ENCODE measurements at regions not wholly inside any gene's neighbourhood (a gene's known extent, or its start where the extent isn't known, plus 50 kb on each side); places are given as distances from the start of the nearest gene placed in this dataset.

DNA sequence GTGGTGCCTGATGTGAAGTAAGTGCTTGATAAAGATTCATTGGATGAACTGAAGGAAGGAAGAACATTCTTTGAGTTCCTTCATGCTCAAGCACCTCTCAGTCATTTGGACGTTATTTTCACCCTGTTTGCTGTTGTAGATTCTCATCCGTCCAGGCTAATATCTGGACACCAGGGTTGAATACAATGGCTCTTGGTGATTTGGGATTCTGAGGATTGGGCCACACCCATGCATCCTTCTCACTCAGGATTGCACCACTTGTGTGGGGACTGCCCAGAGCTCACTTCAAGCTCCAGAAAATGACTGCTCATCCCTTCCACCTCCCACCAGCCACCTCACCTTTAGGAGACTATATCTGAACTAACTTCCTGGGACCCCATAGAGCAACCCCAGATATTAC is 117.1 kb upstream of the IPO9 start:
- no peak for DNase-seq

GRCh38 chr1:201712387-201713085 is 116.4 kb upstream of the IPO9 start:
- no peak for DNase-seq

GRCh38 chr1:201713086-201713810 is 115.7 kb upstream of the IPO9 start:
- no peak for DNase-seq

DNA sequence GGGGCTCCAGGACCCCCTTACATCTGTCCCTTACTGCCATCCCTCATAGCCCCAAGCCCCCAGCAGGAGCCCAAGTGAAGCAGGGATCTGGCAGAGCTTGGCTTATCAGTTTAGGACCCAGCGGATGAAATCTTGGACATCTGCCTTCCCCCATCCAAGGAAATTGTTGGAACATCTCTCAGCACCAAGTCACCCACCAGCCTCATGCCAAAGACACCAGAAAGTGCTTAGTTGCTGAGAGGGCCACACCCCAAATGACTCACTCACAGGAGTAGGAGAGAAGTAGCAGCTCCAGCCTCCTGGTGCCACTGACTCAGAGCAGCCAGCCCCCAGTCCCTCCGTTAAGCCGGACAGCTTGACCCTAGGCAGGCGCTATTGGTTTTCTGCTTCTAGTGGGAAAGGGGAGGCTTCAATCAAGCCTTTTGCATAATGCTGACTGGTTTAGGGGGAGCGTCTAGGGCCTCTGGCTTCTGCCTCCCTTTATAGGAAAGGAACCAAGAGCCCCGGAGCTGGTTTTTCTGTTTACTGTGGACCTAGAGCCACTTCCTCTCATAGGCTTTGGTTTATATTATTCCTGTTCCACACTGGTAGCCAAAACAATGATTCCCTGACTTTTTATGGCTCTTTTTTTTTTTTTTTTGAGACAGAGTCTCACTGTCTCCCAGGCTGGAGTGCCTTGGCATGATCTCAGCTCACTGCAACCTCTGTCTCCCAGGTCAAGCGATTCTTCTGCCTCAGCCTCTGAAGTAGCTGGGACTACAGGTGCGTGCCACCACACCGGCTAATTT is 114.2 kb upstream of the IPO9 start:
- DNase-seq = no peak

- no peak for DNase-seq
Measured at GRCh38 chr1:201715351-201715750, 113.6 kb upstream of the IPO9 start.

DNA sequence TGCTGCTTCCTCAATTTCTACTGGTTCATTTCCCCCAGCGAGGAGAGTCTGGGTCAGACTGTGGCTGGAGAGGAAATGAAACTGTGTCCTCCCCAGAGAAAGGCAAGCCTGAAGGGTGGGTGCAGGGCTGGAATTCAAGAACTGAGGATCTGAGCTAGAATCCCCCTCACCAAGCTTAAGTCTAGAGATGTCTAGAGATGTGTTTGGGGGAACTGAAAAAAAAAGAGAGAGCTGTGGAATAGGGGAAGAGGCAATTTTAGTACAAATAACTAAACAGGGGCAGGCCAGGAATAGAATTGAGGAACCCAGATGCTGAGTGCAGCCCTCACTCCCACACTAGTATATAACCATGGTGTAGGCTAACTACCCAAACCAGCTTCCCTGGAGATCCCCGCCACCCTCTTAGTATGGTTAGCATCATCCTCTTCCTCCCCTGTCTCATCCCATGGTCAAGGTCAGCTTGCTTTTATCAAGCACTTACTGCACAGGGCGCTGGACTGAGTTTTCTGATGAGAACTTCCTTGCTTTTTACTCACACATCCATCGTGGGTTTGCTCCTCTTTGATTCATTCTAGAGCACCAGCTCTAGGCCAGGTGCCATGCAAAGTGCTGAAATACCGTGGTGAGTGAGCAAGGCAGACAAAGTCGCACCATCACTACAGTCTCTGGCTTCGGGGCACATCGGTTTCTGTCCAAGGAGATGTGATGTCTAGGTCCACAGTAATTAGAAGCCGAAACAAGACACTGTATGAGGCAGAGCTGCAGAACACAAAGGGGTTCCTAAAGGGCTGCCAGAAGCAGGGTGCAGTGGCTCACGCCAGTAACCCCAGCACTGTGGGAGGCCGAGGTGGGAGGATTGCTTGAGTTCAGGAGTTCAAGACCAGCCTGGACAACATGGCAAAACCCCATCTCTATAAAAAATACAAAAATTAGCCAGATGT is 112.9 kb upstream of the IPO9 start:
- no peak for DNase-seq

- DNase-seq = no peak
Measured at GRCh38 chr1:201716742-201717135, 112.2 kb upstream of the IPO9 start.

- no peak for DNase-seq
Measured at GRCh38 chr1:201717286-201717685, 111.7 kb upstream of the IPO9 start.

DNA sequence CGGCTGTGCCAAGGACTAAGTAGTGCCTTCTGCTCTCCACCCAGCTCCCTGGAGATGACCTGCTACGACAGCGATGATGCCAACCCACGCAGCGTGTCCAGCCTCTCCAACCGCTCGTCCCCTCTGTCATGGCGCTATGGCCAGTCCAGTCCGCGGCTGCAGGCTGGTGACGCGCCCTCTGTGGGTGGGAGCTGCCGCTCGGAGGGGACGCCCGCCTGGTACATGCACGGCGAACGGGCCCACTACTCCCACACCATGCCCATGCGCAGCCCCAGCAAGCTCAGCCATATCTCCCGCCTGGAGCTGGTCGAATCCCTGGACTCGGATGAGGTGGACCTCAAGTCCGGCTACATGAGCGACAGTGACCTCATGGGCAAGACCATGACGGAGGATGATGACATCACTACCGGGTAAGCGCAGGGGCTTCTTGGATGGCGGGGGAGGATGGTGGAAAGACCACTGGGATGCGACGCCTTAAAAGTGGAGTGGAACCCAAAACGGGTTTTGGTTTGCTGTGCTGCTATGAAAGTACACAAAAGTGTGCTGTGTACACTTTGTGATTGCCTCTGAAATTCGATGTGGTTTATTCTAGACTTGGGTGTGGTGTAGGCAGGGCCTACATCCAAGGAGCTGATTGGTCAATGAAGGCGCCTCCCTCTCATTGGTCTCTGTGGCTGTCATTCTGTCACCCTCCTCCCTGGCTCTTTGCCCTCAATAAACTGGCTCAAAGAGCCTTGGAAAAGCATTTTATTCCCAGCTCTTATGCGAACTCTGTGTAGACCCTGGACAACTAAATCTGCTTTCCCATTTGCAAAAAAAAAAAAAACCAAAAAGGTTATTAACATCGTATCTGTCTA is 110.4 kb upstream of the IPO9 start:
- no peak for DNase-seq

DNA sequence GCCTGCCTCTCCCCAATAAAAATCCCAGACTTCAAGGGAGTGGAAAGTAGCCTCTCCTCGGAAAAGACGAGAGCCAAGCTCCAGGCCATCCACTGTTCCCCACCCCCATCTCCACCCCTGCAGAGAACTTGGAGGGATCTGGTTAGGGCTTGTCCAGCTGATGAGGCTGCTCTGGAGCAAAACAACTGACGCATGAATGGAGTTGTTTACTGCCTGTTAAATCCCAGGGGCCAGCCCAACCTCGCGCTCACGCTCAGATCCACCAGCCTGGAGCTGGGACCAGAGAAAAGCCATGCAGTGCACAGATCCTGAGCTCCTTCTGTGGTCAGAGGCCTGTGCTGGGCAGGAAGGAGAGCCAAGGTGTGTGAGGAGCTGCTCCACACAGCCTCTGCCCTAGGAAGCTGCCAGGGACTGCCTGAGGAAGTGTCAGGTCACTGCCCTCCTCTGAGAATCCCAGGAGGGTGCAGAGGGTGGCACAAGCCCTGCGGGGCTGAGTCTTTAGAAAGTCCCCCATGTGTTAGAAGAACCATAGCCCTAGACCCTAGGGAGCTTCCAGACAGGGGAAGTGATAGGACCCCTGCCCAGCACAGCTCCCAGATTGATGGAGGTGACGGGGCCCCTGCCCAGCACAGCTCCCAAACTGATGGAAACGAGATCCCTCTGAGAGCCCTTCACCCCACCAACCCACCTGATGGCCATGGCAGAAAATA is 109.0 kb upstream of the IPO9 start:
- DNase-seq = no peak

GRCh38 chr1:201720522-201720844 is 108.5 kb upstream of the IPO9 start:
- no peak for DNase-seq

GRCh38 chr1:201721082-201722049 is 107.6 kb upstream of the IPO9 start:
- DNase-seq = no peak

- no peak for DNase-seq
Measured at GRCh38 chr1:201724039-201724765, 104.8 kb upstream of the IPO9 start.

DNA sequence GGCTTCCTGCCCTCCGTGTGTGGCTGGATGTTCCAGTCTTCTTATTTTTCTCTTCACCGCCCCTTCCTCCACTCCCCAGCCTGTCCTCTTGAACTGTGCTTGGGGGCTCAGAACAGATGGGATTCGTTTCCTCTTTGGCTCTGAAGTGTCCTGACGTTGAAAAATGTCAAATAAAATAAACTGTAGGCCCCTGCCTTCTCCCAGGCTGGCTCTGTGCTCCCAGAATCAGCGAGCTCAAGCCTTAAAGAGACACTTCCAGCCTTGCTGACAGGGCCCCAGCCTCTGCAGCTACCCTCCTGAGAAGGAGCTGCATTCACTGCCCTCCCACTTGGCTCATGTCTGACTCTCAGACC is 104.2 kb upstream of the IPO9 start:
- DNase-seq = no peak

DNA sequence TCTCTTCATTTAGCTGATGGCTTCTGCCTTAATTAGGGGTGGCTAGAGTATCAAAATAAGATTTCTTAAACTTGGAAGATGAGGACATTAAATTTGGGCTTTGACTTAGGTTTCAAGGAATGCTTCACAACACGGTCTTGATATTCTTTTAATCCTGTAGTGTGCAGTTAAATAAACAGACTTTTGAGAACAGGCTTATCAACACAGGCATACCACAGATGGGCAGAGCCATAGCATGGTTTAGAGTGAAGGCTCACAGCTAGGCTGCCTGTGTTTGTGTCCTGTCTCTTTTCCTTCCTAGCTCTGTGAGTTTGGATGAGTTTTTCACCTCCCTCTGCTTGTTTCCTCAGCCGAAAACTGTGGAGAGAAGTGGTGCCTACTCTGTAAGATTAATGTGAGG is 102.3 kb upstream of the IPO9 start:
- DNase-seq = no peak

GRCh38 chr1:201728731-201729130 is 100.2 kb upstream of the IPO9 start:
- DNase-seq = no peak

GRCh38 chr1:201729973-201730608 is 98.9 kb upstream of the IPO9 start:
- no peak for DNase-seq

DNA sequence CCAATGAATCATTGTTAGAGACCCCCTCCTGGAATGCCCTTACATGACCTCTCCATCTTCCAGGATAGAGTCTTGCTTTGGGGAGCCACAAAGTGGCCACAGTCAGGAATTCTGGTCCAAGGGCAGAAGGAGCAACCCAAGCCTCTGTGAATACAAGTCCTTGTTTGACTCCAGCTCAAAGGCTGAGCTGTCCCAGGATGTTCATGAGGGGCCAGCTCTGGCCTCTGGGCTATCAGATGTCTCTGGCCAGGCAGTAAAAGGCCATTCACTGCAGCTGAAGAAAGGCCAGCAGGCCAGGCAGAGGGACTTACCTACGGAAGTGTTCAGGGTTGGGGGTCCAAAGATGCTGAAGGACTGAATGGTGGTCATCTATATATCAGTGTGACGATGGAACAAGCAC is 98.3 kb upstream of the IPO9 start:
- no peak for DNase-seq

GRCh38 chr1:201731142-201731541 is 97.8 kb upstream of the IPO9 start:
- no peak for DNase-seq
